ENCODE measurements at regions not wholly inside any gene's neighbourhood (a gene's known extent, or its start where the extent isn't known, plus 50 kb on each side); places are given as distances from the start of the nearest gene placed in this dataset.

DNA sequence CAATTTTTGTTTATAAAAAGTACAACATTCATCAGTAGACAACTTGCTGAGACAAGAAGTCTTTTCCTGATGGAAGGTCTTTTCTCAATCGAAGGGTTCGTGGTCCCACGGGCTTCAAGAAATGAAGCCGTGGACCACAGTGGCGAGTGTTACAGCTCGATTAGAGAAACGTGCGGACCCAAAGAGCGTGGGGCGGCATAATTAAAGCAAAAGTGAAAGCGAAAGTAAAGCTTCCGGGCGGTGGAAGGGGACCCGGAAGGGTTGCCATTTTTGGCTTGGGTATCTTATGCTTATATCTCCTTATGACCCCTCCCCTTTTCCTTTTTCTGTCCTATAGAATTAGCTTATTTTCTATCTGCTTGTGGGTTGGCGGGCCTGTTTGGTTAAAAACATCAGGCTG is 2309.4 kb upstream of the ACO1 start:
- no peak overlapping the region for H4K8ac ChIP-seq (ENCODE audit: extremely low read depth, insufficient read depth, low read length)
- no peak overlapping the region for H2BK5ac ChIP-seq (ENCODE audit: low read depth, low read length)
- TF ChIP-seq CBX8 (IDR thresholded peaks at IDR 0.05; ENCODE audit: borderline replicate concordance, low read depth, low read length), result no peak
- TF ChIP-seq TCF12 (IDR thresholded peaks at IDR 0.05; ENCODE audit: low read depth, low read length), result no peak
- TF ChIP-seq CREB1 (IDR thresholded peaks at IDR 0.05), result no peak
- no peak for TF ChIP-seq SIRT6 (IDR thresholded peaks at IDR 0.05; ENCODE audit: low read length)
- TF ChIP-seq EZH2 (IDR thresholded peaks at IDR 0.05; ENCODE audit: low read depth, low read length, severe bottlenecking), result no peak
- no peak for TF ChIP-seq ZNF274 (IDR thresholded peaks at IDR 0.05; ENCODE audit: borderline replicate concordance, extremely low read depth, low read length)
- TF ChIP-seq KDM4A (IDR thresholded peaks at IDR 0.05; ENCODE audit: low read depth, low read length, severe bottlenecking), result no peak

More for the DNA sequence above, 2309.4 kb upstream of the ACO1 start:
- H3K14ac ChIP-seq (ENCODE audit: insufficient read length), result no peak overlapping the region
- 0 out of 2 replicates have a peak overlapping the region, but pooled peaks have one; percentile 27 for H2AFZ ChIP-seq (ENCODE audit: low read length)
- H3K4me1 ChIP-seq (replicated peaks in 1 of 4; ENCODE audit: control insufficient read depth in 3 of 4, insufficient read depth in 4 of 4, low read length in 3 of 4), result no peaks in the 10 kb centered on the region
- 94% methylated on average over 15 of the region's 15 CpGs; no CpG with 5 or more reads in 1 of the 2 experiments for WGBS, 2 experiments (ENCODE audit: extremely low coverage in 1 of 2, insufficient coverage in 1 of 2, insufficient read length in 1 of 2, insufficient replicate concordance in 2 of 2, low coverage in 1 of 2, low lambda C conversion rate in 2 of 2, missing lambda C conversion rate in 1 of 2)
- H2BK12ac ChIP-seq (ENCODE audit: low read depth, low read length), result no peak overlapping the region
- H3K9ac ChIP-seq (replicated peaks in 1 of 4; ENCODE audit: extremely low read depth in 1 of 4, low read depth in 3 of 4, low read length in 3 of 4), result no peak overlapping the region
- H3K4me3 ChIP-seq (ENCODE audit: extremely low read depth in 1 of 4, insufficient read depth in 2 of 4, low read depth in 3 of 4, low read length in 4 of 4), result no peak overlapping the region
- POLR2A ChIA-PET (ENCODE audit: partially characterized antibody), result no interaction called here
- no peak overlapping the region for H3K27ac ChIP-seq (ENCODE audit: low read depth, low read length)
- no peak overlapping the region for H3K4me2 ChIP-seq (ENCODE audit: insufficient read depth in 1 of 2, low read depth in 2 of 2, low read length in 2 of 2)
- H3K18ac ChIP-seq (ENCODE audit: extremely low read depth, low read length), result no peak overlapping the region
- no peak overlapping the region for H2BK15ac ChIP-seq (ENCODE audit: low read length)
- H3K36me3 ChIP-seq (ENCODE audit: control insufficient read depth in 2 of 4, insufficient read depth in 4 of 4, low read length in 3 of 4), result no peaks in the 10 kb centered on the region
- H4K20me1 ChIP-seq (replicated peaks in 1 of 2; ENCODE audit: control insufficient read depth in 1 of 2, insufficient read depth in 2 of 2, low read length in 2 of 2), result no peaks in the 10 kb centered on the region
- no peak overlapping the region for H4K5ac ChIP-seq (ENCODE audit: insufficient read length, low read depth, low read length)
- H3K9me3 ChIP-seq (ENCODE audit: insufficient read depth in 2 of 2, low read depth in 1 of 2, low read length in 1 of 2), result no peaks in the 10 kb centered on the region
- H3K23me2 ChIP-seq (ENCODE audit: low read depth, low read length), result no peaks in the 10 kb centered on the region
- CTCF ChIA-PET (ENCODE audit: partially characterized antibody), result no interaction called here
- no peak overlapping the region for H2BK120ac ChIP-seq (replicated peaks; ENCODE audit: low read depth, low read length)
- H3K79me2 ChIP-seq (ENCODE audit: control insufficient read depth in 1 of 2, insufficient read depth in 2 of 2, low read length in 2 of 2), result no peaks in the 10 kb centered on the region
- H3K4ac ChIP-seq (replicated peaks; ENCODE audit: insufficient read length, low read depth, low read length), result no peak overlapping the region
- H2BK20ac ChIP-seq (ENCODE audit: low read length), result no peak overlapping the region
- DNase-seq (ENCODE audit: low read depth in 1 of 2, low spot score in 2 of 2) (no peak), FAIRE-seq (no peak)
- H3K27me3 ChIP-seq (replicated peaks in 1 of 4; ENCODE audit: control insufficient read depth in 3 of 4, extremely low read depth in 1 of 4, insufficient read depth in 3 of 4, low read length in 3 of 4), result no peaks in the 10 kb centered on the region
- no peaks in the 10 kb centered on the region for H3K79me1 ChIP-seq (ENCODE audit: low read depth, low read length)
- H4K91ac ChIP-seq (replicated peaks; ENCODE audit: insufficient read length, low read length), result no peak overlapping the region
- no peak overlapping the region for H3K23ac ChIP-seq (ENCODE audit: insufficient read length)
- H2AK5ac ChIP-seq (ENCODE audit: low read depth, low read length), result no peak overlapping the region
- H3K56ac ChIP-seq (replicated peaks; ENCODE audit: insufficient read length, low read depth, low read length), result no peak overlapping the region
